SK-N-SH (cell line): ENCODE measurements at regions not wholly inside any gene's neighbourhood (a gene's known extent, or its start where the extent isn't known, plus 50 kb on each side); places are given as distances from the start of the nearest gene placed in this dataset.

Experiments used
- CHD2 ChIP-seq: fragments of 150-350 bp; IDR thresholded peaks from 2 replicates; pipeline ENCODE4 v1.6.1; 2018; ENCODE audit warnings: low read length; ENCODE audit not compliant: partially characterized antibody
- CTCF ChIP-seq: fragments of 200-600 bp; sonication (generic); IDR thresholded peaks from 2 replicates; pipeline ENCODE4 v1.6.1; 2017; ENCODE audit warnings: antibody characterized with exemption, mild to moderate bottlenecking, moderate library complexity
- ELF1 ChIP-seq: IDR thresholded peaks from 2 replicates; pipeline ENCODE4 v1.4.0; 2012
- EP300 ChIP-seq, 2 experiments: IDR thresholded peaks; 2 replicates each; pipeline versions ENCODE4 v1.4.0 to v1.6.1; 2012; ENCODE audit warnings: borderline replicate concordance in 1 of 2, low read depth in 1 of 2, low read length in 1 of 2
- FOXJ3 ChIP-seq: sonication (generic); formaldehyde crosslinking; IDR thresholded peaks from 2 replicates; pipeline ENCODE4 v1.5.1; 2020; ENCODE audit warnings: mild to moderate bottlenecking, missing genetic modification reagents
- NFIC ChIP-seq: IDR thresholded peaks from 2 replicates; pipeline ENCODE4 v1.4.0; 2012; ENCODE audit warnings: borderline replicate concordance
- POLR2AphosphoS5 ChIP-seq: IDR thresholded peaks from 2 replicates; pipeline ENCODE4 v1.6.1; 2012; ENCODE audit warnings: low read depth, low read length
- RAD21 ChIP-seq: IDR thresholded peaks from 2 replicates; pipeline ENCODE4 v1.6.1; 2012; ENCODE audit warnings: mild to moderate bottlenecking, low read length
- RCOR1 ChIP-seq: fragments of 150-350 bp; IDR thresholded peaks from 2 replicates; pipeline ENCODE4 v1.6.1; 2017; ENCODE audit warnings: antibody characterized with exemption, low read length
- TAF1 ChIP-seq: IDR thresholded peaks from 2 replicates; pipeline ENCODE4 v1.6.1; 2012; ENCODE audit warnings: low read depth, mild to moderate bottlenecking, low read length, moderate library complexity, borderline replicate concordance
- YY1 ChIP-seq: IDR thresholded peaks from 2 replicates; pipeline ENCODE4 v1.4.0; 2012; ENCODE audit warnings: low read depth, mild to moderate bottlenecking

GRCh38 chr13:78476910-78477309, 126.4 kb downstream of the POU4F1 start:
- TF ChIP-seq CTCF (no peak), POLR2AphosphoS5 (no peak), ELF1 (no peak), NFIC (no peak), FOXJ3 (no peak), YY1 (no peak), TAF1 (no peak), RCOR1 (no peak), RAD21 (no peak), EP300 (IDR thresholded peaks at IDR 0.05; ENCODE audit: borderline replicate concordance in 1 of 2, low read depth in 1 of 2, low read length in 1 of 2) (no peak), CHD2 (no peak)
